ENCODE measurements at regions not wholly inside any gene's neighbourhood (a gene's known extent, or its start where the extent isn't known, plus 50 kb on each side); places are given as distances from the start of the nearest gene placed in this dataset.
A peak's percentile ranks its signal among the peaks of the same experiment; 100 is the strongest.
"Not testable (repeated sequence)": the region's sequence is repeated elsewhere in the genome, so short reads cannot be mapped to it uniquely, and the experiment has no call there.

GRCh38 chr1:148279002-148279542 is 127.0 kb upstream of the NBPF11 start:
- DNase-seq (ENCODE audit: low read depth in 4 of 4, low spot score in 2 of 4), result not testable (repeated sequence)

GRCh38 chr1:148277865-148278279 is 125.8 kb upstream of the NBPF11 start:
- not testable (repeated sequence) for DNase-seq (ENCODE audit: low read depth in 4 of 4, low spot score in 2 of 4)

DNA sequence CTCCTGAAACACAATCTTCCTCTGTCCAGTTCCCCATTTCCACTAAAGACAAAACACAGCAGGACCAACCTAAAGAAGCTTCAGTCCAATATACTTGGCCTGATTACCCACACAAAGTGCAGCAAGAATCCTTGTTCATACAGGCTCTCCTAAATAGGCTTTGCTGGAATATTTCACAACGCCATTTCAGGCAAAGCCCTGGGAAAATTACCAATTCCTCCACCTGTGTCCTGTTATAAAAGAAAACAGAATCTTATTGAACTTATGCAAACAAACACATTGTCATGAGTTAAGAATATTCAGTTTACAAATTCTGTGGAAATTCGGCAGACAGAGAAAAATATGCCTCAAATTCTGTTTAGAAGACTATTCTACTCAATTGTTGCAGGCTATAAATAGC is 115.0 kb upstream of the NBPF11 start:
- not testable (repeated sequence) for DNase-seq (ENCODE audit: low read depth in 4 of 4, low spot score in 2 of 4)

DNA sequence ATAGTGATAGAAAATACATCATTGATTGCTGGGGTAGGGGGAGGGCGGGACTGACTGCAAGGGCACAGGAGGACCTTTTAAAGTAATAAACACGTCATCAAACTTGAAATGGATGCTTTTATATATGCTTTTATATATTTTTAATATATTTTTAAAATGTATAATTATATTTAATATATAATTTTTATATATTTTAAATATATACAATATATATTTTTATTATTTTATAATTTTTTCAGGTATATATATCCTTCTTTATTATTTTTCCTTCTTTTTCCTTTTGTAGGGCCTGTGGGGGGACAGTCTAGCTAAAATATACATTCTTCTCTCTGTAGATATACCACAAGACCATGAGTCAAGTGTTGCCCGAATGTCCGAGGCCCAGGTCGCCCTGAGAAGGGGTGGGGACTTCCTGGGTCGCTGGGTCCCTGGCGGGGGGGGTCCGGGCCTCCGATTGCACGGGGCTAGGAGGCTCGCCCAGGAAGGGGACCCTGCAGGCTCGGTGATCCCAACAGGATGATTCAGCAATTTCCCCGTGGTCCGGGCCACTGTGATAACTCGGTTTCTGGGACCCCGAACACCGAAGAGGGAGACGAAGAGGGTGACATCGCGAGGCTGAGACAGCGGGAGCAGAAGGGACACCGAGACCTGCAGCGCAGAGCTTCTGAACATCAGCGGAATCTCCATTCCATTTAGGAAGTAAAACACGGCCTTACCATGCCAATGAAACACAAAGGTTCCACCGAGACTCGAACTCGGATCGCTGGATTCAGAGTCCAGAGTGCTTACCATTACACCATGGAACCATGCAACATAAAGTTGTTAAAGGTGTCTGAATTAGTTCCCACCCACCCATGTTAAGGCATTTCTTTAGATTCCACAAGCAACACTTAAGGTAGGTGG is 112.5 kb upstream of the NBPF11 start:
- DNase-seq (ENCODE audit: low read depth in 4 of 4, low spot score in 2 of 4), result no peak

DNA sequence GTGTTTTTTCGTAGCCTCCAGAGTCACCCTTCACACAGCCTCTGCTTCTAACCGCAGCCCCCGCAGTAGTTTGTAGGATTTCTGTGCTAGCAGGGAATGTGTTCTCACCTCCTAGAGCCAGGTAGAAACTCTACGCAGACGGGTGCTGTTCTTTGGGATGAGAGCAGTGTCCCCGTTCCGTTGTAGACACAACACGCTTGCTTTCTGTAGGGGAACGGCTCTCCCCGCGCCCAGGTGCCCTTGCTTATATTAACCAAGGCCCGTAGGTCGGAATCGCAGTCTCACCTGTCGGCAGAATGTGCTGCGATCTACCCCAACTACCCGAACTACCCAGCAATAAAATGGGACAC is 111.8 kb upstream of the NBPF11 start:
- no peak for DNase-seq (ENCODE audit: low read depth in 4 of 4, low spot score in 2 of 4)

- DNase-seq (ENCODE audit: low read depth in 4 of 4, low spot score in 2 of 4), result peak in 3 of 4 donors; percentile 62 to 82 (median 71)
Measured at GRCh38 chr1:148263128-148263905, 111.2 kb upstream of the NBPF11 start.

- DNase-seq (ENCODE audit: low read depth in 4 of 4, low spot score in 2 of 4), result not testable (repeated sequence)
Measured at GRCh38 chr1:148261684-148262083, 109.6 kb upstream of the NBPF11 start.

GRCh38 chr1:148257886-148258285 is 105.8 kb upstream of the NBPF11 start:
- not testable (repeated sequence) for DNase-seq (ENCODE audit: low read depth in 4 of 4, low spot score in 2 of 4)

DNA sequence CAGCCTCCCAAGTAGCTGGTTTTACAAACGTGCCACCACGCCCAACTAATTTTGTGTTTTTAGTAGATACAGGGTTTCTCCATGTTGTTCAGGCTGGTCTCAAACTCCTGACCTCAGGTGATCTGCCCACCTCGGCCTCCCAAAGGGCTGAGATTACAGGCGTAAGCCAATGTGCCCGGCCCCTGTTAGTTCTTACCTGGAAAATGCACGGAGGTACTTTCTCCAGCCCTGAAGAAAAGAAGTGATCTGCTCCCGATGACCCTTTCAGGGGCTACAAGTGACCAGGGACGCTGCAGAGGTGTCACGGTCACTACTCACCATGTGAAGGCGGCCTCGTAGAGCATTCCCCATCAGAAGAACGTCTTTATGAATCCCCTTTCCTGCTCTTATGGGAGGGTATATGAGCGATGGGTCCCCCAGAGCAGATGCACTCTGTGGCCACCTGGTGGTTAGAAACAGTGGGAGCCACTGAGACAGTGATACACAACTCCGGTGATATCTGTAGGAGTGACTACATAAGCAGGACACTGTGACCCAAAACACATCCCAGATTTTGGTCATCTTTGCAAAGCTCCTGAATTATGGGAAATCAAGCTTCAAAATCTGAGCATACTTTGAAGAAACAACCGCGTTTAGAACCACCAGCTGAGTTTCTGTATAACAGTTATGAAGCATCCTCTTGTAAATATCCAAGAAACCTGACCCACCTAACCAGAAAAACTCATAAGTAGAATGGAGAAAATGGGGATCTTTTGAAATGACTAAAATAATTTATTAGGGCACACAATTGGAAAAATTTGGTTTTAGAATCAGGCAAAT is 102.7 kb upstream of the NBPF11 start:
- not testable (repeated sequence) for DNase-seq (ENCODE audit: low read depth in 4 of 4, low spot score in 2 of 4)

DNA sequence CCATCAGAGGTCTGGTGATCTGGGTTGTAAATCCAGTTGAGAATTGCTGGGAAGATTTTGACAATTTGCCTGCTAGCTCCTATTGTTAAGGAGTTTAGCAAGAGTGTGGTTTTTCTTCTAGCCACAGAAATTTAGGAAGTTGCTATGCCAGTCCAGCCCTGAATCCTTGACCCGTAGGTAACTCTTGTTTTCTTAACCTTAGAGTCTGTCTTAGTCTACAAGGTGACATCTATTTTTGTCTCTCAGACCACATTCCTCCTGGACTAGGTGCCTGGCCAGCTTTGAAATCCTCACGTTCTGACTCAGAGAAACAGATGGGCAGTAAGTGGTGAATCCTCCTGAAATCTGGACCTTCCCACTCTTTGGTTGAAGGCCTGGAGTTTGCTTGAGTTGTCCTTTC is 101.7 kb upstream of the NBPF11 start:
- DNase-seq (ENCODE audit: low read depth in 4 of 4, low spot score in 2 of 4), result not testable (repeated sequence)

- not testable (repeated sequence) for DNase-seq (ENCODE audit: low read depth in 4 of 4, low spot score in 2 of 4)
Measured at GRCh38 chr1:148248798-148249197, 96.7 kb upstream of the NBPF11 start.

DNA sequence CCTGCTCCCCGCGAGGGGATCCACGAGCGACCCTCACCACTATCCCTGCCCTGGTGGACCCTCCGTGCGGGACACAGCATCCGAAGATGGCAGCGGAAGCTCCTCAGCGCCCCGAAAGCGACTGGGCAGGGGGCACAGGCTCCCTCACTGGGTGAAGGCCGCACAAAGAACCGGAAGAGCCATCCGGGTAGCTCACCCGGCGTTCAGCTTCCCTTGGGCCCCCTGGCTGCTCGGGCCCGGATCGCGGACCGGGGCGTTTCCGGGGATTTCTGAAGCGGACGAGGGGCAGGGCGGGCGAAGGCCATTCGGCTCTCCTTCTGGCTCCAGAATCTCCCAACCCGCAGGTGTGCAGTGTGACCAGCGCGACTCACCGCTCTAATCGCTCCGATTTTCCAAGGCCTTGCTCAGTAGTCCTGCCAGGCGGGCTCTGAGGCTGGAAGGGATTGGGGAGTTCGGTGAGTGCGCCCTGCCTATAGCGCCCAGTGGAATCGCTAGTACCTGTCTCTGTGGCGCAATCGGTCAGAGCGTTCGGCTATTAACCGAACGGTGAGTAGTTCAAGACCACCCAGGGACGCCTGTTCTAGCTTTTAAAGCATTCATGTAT is 94.3 kb upstream of the NBPF11 start:
- not testable (repeated sequence) for DNase-seq (ENCODE audit: low read depth in 4 of 4, low spot score in 2 of 4)

- DNase-seq (ENCODE audit: low read depth in 4 of 4, low spot score in 2 of 4), result not testable (repeated sequence)
Measured at GRCh38 chr1:148245843-148246242, 93.8 kb upstream of the NBPF11 start.

- not testable (repeated sequence) for DNase-seq (ENCODE audit: low read depth in 4 of 4, low spot score in 2 of 4)
Measured at GRCh38 chr1:148245443-148245842, 93.4 kb upstream of the NBPF11 start.

DNA sequence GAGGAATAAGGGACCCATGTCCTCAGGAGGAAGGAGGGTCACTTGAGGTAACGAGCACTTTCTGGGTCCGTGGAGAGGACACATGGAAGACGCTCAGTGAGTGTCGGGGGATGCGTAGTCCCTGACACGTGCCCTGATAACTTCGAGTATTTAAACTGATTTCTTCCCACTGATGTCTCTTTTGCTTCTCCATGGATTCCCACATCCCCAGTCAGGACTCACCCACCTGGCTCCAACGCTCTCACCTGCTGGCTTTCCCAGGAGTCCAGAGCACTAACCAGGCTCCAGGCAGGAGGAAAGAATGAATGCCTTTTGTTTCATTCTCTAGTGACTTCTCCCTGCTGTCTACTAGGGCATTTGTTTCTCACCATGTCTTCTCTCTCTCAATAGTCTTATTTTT is 81.2 kb upstream of the NBPF11 start:
- DNase-seq (ENCODE audit: low read depth in 4 of 4, low spot score in 2 of 4), result not testable (repeated sequence)

DNA sequence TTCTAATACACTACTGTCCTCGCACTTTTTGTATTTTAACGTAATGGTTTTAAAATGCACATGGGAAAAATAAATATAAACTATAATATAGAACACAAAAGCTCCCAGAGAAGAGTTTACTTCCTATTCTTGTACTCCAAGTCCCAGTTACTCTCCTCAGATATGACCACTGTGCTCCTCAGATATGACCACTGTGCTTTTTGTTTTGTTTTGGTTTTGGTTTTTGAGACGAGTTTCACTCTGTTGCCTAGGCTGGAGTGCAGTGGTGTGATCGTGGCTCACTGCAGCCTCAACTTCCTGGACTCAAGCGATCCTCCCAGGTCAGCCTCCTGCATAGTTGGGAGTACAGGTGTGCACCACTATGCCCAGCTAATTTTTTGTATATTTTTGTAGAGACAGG is 76.8 kb upstream of the NBPF11 start:
- DNase-seq (ENCODE audit: low read depth in 4 of 4, low spot score in 2 of 4), result not testable (repeated sequence)

- DNase-seq (ENCODE audit: low read depth in 4 of 4, low spot score in 2 of 4), result not testable (repeated sequence)
Measured at GRCh38 chr1:148222399-148223159, 70.5 kb upstream of the NBPF11 start.

GRCh38 chr1:148221593-148221992 is 69.5 kb upstream of the NBPF11 start:
- DNase-seq (ENCODE audit: low read depth in 4 of 4, low spot score in 2 of 4), result not testable (repeated sequence)

GRCh38 chr1:148219229-148219628 is 67.1 kb upstream of the NBPF11 start:
- DNase-seq (ENCODE audit: low read depth in 4 of 4, low spot score in 2 of 4), result not testable (repeated sequence)
